ENCODE measurements at regions not wholly inside any gene's neighbourhood (a gene's known extent, or its start where the extent isn't known, plus 50 kb on each side); places are given as distances from the start of the nearest gene placed in this dataset.
"Not testable (repeated sequence)": the region's sequence is repeated elsewhere in the genome, so short reads cannot be mapped to it uniquely, and the experiment has no call there.

DNA sequence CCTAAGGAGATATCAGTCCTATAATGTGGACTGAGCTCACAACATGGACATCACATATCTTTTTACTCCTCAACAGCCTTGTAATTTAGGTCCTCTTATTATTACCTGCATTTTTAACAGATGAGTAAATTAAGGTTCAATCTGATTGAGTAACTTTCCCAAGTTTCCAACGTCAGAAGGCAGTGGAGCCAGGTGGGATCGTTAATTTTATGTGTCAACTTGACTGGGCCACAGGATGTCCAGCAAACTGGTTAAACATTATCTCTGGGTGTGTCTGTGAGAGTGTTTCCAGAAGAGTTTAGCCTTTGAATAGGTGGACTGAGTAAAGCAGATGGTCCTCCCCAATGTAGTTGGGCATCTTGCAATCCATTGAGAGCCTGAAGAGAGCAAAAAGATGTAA, 59.0 kb upstream of the SLIT2 start:
- no peaks in the 10 kb centered on the region for H3K36me3 ChIP-seq
- H3K27me3 ChIP-seq (replicated peaks; ENCODE audit: insufficient read depth): no peaks in the 10 kb centered on the region
- ATAC-seq (ENCODE audit: insufficient number of reproducible peaks, low FRiP score, low read depth) (no peak), DNase-seq (ENCODE audit: low spot score) (no peak)
- TF ChIP-seq, protein P1, sequence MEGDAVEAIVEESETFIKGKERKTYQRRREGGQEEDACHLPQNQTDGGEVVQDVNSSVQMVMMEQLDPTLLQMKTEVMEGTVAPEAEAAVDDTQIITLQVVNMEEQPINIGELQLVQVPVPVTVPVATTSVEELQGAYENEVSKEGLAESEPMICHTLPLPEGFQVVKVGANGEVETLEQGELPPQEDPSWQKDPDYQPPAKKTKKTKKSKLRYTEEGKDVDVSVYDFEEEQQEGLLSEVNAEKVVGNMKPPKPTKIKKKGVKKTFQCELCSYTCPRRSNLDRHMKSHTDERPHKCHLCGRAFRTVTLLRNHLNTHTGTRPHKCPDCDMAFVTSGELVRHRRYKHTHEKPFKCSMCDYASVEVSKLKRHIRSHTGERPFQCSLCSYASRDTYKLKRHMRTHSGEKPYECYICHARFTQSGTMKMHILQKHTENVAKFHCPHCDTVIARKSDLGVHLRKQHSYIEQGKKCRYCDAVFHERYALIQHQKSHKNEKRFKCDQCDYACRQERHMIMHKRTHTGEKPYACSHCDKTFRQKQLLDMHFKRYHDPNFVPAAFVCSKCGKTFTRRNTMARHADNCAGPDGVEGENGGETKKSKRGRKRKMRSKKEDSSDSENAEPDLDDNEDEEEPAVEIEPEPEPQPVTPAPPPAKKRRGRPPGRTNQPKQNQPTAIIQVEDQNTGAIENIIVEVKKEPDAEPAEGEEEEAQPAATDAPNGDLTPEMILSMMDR (IDR thresholded peaks at IDR 0.05): no peak
- peaks cover 0 to 5% of the 10 kb centered on the region in 2 donors for H3K4me1 ChIP-seq (ENCODE audit: control insufficient read depth in 1 of 2, low read depth in 2 of 2)
- H3K9me3 ChIP-seq: no peaks in the 10 kb centered on the region
- H3K27ac ChIP-seq: no peak overlapping the region
- H3K4me3 ChIP-seq: no peak overlapping the region

DNA sequence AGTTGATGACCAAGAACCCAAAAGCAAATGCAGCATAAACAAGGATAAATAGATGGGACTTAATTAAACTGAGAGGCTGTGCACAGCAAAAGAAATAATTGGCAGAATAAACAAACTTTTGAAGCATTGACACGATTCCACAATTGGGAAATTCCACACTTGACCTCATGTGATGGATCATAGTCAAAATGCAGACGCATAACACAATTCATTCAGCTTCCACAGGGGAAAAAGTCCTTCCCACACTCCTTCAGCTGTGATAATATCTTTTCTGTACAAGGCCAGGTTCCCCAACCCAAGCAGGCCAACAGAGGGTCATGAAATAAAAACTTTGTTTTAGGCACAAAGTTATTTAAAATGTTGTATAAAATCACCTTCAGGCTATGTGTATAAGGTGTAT, 66.6 kb upstream of the SLIT2 start:
- Histone ChIP-seq H3K4me3 (no peak overlapping the region), H3K9me3 (no peaks in the 10 kb centered on the region), H3K4me1 (ENCODE audit: control insufficient read depth in 1 of 2, low read depth in 2 of 2) (no peaks in the 10 kb centered on the region), H3K27me3 (replicated peaks; ENCODE audit: insufficient read depth) (no peaks in the 10 kb centered on the region), H3K36me3 (no peaks in the 10 kb centered on the region), H3K27ac (no peak overlapping the region)
- DNase-seq (ENCODE audit: low spot score): no peak
- TF ChIP-seq, protein P1 (IDR thresholded peaks at IDR 0.05): no peak
- no peak for ATAC-seq (ENCODE audit: insufficient number of reproducible peaks, low FRiP score, low read depth)

DNA sequence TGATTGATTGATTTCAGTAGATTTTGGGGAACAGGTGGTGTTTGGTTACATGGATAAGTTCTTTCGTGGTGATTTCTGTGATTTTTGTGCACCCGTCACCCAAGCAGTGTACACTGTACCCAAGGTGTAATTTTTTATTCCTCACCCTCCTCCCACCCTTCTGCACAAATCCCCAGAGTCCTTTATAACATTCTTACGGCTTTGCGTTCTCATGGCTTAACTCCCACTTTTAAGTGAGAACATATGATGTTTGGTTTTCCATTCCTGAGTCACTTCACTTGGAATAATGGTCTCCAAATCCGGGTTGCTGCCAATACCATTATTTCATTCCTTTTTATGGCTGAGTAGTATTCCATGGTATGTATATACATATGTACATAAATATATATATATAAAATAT, 68.6 kb upstream of the SLIT2 start:
- not testable (repeated sequence) for DNase-seq (ENCODE audit: low spot score); H3K4me1 ChIP-seq (ENCODE audit: control insufficient read depth in 1 of 2, low read depth in 2 of 2); H3K36me3 ChIP-seq; H3K4me3 ChIP-seq; H3K27me3 ChIP-seq (replicated peaks; ENCODE audit: insufficient read depth); ATAC-seq (ENCODE audit: insufficient number of reproducible peaks, low FRiP score, low read depth); H3K9me3 ChIP-seq; H3K27ac ChIP-seq

DNA sequence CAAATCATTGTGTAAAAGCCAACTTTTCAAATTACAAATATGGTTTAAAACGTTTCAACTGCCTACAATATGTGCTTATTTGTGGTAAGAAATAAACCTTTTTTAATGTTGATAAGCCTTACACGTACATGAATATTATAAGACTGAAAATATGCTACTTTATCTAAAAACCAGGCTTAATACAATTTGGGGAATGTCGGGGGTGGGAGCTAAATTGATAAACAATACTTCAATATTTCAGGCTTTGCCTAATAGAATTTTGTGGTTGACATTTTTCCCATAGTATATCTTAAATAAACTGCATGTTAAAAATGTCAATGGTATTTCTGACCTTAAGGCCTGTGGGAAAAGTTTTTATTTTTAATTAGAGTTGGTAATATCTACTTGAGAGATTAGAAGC, 69.8 kb upstream of the SLIT2 start:
- ATAC-seq (ENCODE audit: insufficient number of reproducible peaks, low FRiP score, low read depth): no peak
- H3K9me3 ChIP-seq: no peaks in the 10 kb centered on the region
- no peaks in the 10 kb centered on the region for H3K36me3 ChIP-seq
- H3K27me3 ChIP-seq (replicated peaks; ENCODE audit: insufficient read depth): no peaks in the 10 kb centered on the region
- no peak for DNase-seq (ENCODE audit: low spot score)
- TF ChIP-seq, protein P1 (IDR thresholded peaks at IDR 0.05): no peak
- H3K4me1 ChIP-seq (ENCODE audit: control insufficient read depth in 1 of 2, low read depth in 2 of 2): no peaks in the 10 kb centered on the region
- no peak overlapping the region for H3K4me3 ChIP-seq
- no peak overlapping the region for H3K27ac ChIP-seq

DNA sequence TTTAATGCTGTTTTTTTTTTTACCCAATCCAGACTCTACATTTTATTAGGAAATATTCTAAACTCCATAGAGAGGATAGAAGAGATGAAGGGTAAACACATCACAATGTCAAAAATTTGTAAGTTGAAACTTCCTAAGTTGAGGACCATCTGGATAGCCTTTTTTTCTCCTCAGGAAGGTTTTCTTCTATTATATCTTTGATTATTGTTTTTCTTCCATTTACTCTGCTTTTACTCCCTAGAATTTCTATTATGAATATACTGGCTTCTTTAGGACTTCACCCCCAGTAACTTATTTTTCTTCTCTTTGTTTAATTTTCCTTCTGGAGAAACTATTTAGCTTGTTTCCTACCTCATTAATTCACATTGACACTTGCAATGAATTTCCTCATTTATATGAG, 71.2 kb upstream of the SLIT2 start:
- H3K27ac ChIP-seq: no peak overlapping the region
- H3K27me3 ChIP-seq (replicated peaks; ENCODE audit: insufficient read depth): no peaks in the 10 kb centered on the region
- H3K4me3 ChIP-seq: no peak overlapping the region
- no peaks in the 10 kb centered on the region for H3K4me1 ChIP-seq (ENCODE audit: control insufficient read depth in 1 of 2, low read depth in 2 of 2)
- TF ChIP-seq, protein P1 (IDR thresholded peaks at IDR 0.05): no peak
- DNase-seq (ENCODE audit: low spot score) (no peak), ATAC-seq (ENCODE audit: insufficient number of reproducible peaks, low FRiP score, low read depth) (no peak)
- no peaks in the 10 kb centered on the region for H3K36me3 ChIP-seq
- H3K9me3 ChIP-seq: no peaks in the 10 kb centered on the region

DNA sequence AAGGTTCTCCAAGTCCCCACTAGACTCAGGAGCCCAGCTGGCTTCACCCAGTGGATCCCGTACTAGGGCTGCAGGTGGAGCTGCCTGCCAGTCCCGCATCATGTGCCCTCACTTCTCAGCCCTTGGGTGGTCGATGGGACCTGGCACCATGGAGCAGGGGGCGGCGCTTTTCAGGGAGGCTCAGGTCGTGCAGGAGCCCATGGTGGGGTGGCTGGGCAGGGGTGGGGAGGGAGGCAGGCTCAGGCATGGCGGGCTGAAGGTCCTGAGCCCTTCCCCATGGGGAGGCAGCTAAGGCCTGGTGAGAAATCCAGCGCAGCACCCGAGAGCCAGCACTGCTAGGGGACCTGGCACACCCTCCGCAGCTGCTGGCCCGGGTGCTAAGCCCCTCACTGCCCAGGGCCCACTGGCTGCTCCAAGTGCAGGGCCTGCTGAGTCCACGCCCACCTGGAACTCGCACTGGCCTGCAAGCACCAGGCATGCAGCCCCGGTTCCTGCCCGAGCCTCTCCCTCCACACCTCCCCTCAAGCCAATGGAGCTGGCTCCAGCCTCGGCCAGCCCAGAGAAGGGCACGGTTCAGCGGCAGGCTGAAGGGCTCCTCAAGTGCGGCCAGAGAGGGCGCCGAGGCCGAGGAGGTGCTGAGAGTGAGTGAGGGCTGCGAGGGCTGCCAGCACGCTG, 72.7 kb upstream of the SLIT2 start:
- ATAC-seq (ENCODE audit: insufficient number of reproducible peaks, low FRiP score, low read depth) (no peak), DNase-seq (ENCODE audit: low spot score) (no peak)
- Histone ChIP-seq H3K27me3 (replicated peaks; ENCODE audit: insufficient read depth) (no peaks in the 10 kb centered on the region), H3K9me3 (no peaks in the 10 kb centered on the region), H3K36me3 (no peaks in the 10 kb centered on the region), H3K4me3 (no peak overlapping the region), H3K4me1 (ENCODE audit: control insufficient read depth in 1 of 2, low read depth in 2 of 2) (no peaks in the 10 kb centered on the region), H3K27ac (no peak overlapping the region)
- TF ChIP-seq, protein P1 (IDR thresholded peaks at IDR 0.05): no peak
